Right lobe of liver (tissue), 6 donors: ENCODE measurements at regions not wholly inside any gene's neighbourhood (a gene's known extent, or its start where the extent isn't known, plus 50 kb on each side); places are given as distances from the start of the nearest gene placed in this dataset.

Source experiments
- ATAC-seq, 4 donors: fragments of 200-7000 bp; cut with Tn5 transposase; one replicate each; pipeline ENCODE4 v1.9.1; 2020; ENCODE audit warnings: mild to moderate bottlenecking in 4 of 4, moderate library complexity in 4 of 4
- DNase-seq, 3 donors: peaks; one replicate each; pipeline ENCODE4 v3.0.0-alpha.2; 2020
- H3K27ac ChIP-seq, 3 donors: fragments of 200-600 bp; one replicate each; pipeline ENCODE4 v1.8.0; 2022
- H3K27me3 ChIP-seq, 2 donors: fragments of 200-600 bp; one replicate each; pipeline ENCODE4 v1.8.0; 2022
- H3K36me3 ChIP-seq, 4 donors: fragments of 200-600 bp; sonication (generic) in 1 of 4; one replicate each; pipeline versions ENCODE4 v1.5.1 to v1.8.0; 2017 to 2022; ENCODE audit warnings: control low read depth in 1 of 4
- H3K4me1 ChIP-seq, 4 donors: fragments of 200-600 bp; sonication (generic) in 1 of 4; one replicate each; pipeline versions ENCODE4 v1.5.1 to v1.8.0; 2017 to 2022; ENCODE audit warnings: control low read depth in 1 of 4
- H3K4me3 ChIP-seq, 3 donors: fragments of 200-600 bp; one replicate each; pipeline ENCODE4 v1.8.0; 2022
- H3K9me3 ChIP-seq, 4 donors: fragments of 200-600 bp; sonication (generic) in 1 of 4; one replicate each; pipeline versions ENCODE4 v1.5.1 to v1.8.0; 2017 to 2022; ENCODE audit warnings: control low read depth in 1 of 4
- POLR2A ChIP-seq: fragments of 450-650 bp; IDR thresholded peaks from one replicate; pipeline ENCODE4 v1.6.1; 2017; ENCODE audit warnings: antibody characterized with exemption, mild to moderate bottlenecking
- WGBS: methylation state at CpG from one replicate; pipeline ENCODE4 v1.1.6; 2018; ENCODE audit warnings: low coverage, low lambda C conversion rate; ENCODE audit not compliant: insufficient coverage; ENCODE audit errors: missing lambda C conversion rate; 5-methylcytosine and 5-hydroxymethylcytosine counted together
- intact Hi-C, 2 donors: fragments of 100-400 bp; cut with DNase I; formaldehyde crosslinking; loops; one replicate each; pipeline versions ENCODE4 v1.11.2 to v1.14.1; 2022
- TF ChIP-seq, protein P1 (sequence below), 4 donors: fragments of 200-600 bp in 3 of 4; fragments of 450-650 bp in 1 of 4; IDR thresholded peaks; one replicate each; pipeline versions ENCODE4 v1.5.1 to v1.8.0; 2016 to 2022; ENCODE audit warnings: antibody characterized with exemption in 4 of 4, mild to moderate bottlenecking in 2 of 4
- donor health status: DM: no; HTN: yes; CAD: no.
- donor health status: DM: no; HTN: no; CAD: no.
- donor health status: DM: no; HTN: no; CAD: no.
- donor health status: DM: no; HTN: yes; CAD: no.
- donor health status: DM: no; HTN: yes; CAD: no.

DNA sequence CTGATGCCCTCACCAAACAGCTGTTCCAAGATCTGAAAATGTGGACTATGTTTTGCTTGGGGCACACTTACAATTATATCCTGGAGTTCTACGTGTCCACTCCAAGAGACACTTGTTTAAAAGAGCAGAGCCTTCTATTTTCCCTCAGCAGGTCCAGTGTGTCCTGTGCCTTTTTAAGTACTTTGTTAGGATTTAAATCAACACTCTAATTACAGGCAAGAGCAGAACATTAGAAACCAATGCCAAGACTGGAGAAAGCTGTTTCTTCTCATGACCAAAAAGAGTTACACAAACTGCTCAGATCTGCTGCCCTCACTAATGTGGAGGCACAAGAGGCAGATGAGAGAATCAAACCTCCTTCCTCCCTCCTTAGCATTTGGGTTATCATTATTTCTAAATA lies 452.9 kb downstream of the LMO4 start:
- no peaks in the 10 kb centered on the region for H3K36me3 ChIP-seq
- intact Hi-C loops, result no loop called here
- no peak overlapping the region for H3K27ac ChIP-seq
- TF ChIP-seq, protein P1, sequence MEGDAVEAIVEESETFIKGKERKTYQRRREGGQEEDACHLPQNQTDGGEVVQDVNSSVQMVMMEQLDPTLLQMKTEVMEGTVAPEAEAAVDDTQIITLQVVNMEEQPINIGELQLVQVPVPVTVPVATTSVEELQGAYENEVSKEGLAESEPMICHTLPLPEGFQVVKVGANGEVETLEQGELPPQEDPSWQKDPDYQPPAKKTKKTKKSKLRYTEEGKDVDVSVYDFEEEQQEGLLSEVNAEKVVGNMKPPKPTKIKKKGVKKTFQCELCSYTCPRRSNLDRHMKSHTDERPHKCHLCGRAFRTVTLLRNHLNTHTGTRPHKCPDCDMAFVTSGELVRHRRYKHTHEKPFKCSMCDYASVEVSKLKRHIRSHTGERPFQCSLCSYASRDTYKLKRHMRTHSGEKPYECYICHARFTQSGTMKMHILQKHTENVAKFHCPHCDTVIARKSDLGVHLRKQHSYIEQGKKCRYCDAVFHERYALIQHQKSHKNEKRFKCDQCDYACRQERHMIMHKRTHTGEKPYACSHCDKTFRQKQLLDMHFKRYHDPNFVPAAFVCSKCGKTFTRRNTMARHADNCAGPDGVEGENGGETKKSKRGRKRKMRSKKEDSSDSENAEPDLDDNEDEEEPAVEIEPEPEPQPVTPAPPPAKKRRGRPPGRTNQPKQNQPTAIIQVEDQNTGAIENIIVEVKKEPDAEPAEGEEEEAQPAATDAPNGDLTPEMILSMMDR (IDR thresholded peaks at IDR 0.05), result no peak
- TF ChIP-seq POLR2A, result no peak
- no peaks in the 10 kb centered on the region for H3K4me1 ChIP-seq
- whole genome bisulfite sequencing, result 58% methylated on average over 1 of the region's 1 CpG
- no peaks in the 10 kb centered on the region for H3K9me3 ChIP-seq
- ATAC-seq, result no peak
- DNase-seq, result no peak
- no peak overlapping the region for H3K4me3 ChIP-seq
- H3K27me3 ChIP-seq, result no peaks in the 10 kb centered on the region

DNA sequence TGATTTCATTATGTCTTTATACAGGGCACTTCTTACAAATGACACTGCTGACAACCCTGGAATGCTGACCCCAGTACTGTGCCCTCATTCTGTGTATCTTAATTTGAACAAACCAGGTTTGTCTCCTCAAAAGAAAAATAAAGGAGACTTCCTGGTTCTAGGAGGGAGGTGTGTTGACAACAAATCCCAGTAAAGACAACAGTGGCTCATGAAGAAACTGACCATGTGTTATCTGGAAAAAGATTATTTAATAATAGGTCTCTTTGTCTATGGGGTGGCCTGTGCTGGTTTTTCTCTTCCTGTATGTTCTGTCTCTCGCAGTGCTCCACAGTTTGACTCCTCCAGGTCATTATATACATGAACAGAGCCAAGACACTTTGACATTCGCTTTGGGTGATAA lies 454.6 kb downstream of the LMO4 start:
- Histone ChIP-seq H3K4me3 (no peak overlapping the region), H3K4me1 (no peaks in the 10 kb centered on the region), H3K27me3 (no peaks in the 10 kb centered on the region), H3K36me3 (no peaks in the 10 kb centered on the region), H3K27ac (no peak overlapping the region), H3K9me3 (no peaks in the 10 kb centered on the region)
- ATAC-seq (no peak), DNase-seq (no peak)
- intact Hi-C loops, result no loop called here
- 83% methylated on average over 2 of the region's 2 CpGs for whole genome bisulfite sequencing
- no peak for TF ChIP-seq POLR2A
- TF ChIP-seq, protein P1 (IDR thresholded peaks at IDR 0.05), result no peak

DNA sequence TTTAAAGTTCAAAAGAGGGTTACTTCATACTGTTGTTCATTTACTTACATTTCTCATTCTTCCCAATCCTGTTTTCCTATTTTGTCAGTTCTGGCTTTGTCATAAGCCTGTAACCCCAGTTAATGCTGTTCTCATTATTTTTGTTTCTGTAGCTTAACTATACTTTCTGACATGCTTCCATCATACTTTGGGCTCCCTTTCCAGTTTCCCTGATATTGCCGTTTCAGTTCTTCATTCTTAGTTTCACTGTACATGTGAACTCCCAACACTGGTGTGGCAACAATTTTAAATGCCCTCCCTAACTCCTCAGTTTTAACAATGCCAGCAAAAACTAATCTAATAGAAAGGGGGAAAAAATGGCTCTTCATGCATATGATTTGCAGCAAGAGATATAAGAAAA lies 456.7 kb downstream of the LMO4 start:
- no peaks in the 10 kb centered on the region for H3K27me3 ChIP-seq
- no peaks in the 10 kb centered on the region for H3K4me1 ChIP-seq
- ATAC-seq (peak in 2 of 4 donors; percentile 22 to 57), DNase-seq (no peak)
- no peak overlapping the region for H3K27ac ChIP-seq
- no peaks in the 10 kb centered on the region for H3K36me3 ChIP-seq
- no peak overlapping the region for H3K4me3 ChIP-seq
- intact Hi-C loops, result no loop called here
- no peak for TF ChIP-seq POLR2A
- TF ChIP-seq, protein P1 (IDR thresholded peaks at IDR 0.05), result no peak
- H3K9me3 ChIP-seq, result no peaks in the 10 kb centered on the region
- 71% methylated on average over 1 of the region's 1 CpG for WGBS

DNA sequence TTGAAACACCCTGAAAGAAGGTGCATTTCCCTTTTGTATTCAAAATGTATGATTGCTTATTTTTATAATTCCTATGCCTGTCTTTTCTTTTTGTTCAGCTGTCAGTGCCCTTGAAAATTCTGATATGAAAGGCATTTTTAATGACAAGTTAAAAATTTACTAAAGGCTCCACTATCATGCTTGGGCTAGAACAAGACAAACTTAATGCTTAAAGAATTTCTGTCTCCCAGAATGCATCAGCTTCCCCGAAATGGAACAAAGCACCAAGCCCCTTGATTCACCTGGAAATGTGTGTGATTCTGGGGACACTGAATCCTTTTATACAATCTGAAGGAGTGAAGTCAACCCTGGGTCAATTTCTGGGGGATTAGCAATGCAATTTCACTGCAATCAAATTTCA lies 457.5 kb downstream of the LMO4 start:
- no peak for TF ChIP-seq POLR2A
- TF ChIP-seq, protein P1 (IDR thresholded peaks at IDR 0.05), result no peak
- ATAC-seq, result no peak
- 57% methylated on average over 1 of the region's 1 CpG for WGBS

DNA sequence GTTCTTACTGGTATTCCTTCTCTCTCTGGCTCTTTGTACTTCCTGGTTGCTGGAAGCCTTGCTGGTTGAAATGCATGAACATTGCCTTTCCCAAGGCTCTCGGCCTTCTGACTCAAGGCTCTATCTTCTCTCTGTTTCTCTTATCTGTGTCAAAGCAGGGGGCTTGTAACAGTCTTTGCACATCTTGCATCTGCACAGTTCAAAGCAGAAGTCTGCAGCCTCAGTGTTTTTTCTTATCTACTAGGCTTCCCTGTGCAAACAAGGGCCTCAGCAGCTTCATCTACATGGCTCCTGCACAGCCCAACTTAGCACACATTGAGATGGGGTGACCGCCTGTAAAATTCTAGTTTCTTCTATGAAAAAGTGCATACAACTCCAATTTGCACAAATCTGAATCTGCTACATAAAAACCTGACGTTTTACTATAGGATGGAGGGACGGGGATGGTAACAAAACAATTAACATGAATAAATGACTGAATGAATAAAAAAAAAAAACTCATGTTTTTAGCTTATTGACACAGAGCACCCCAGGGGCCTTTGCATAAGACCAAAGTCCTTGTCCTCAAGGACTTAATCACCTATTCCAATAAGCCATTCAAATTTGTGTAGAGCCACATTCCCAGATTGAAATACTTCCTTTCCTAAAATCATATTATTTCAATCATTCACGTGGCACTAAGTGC lies 458.3 kb downstream of the LMO4 start:
- 62% methylated on average over 5 of the region's 5 CpGs for WGBS
- Histone ChIP-seq H3K27ac (no peak overlapping the region), H3K9me3 (no peaks in the 10 kb centered on the region)

More for the DNA sequence above, 457.5 kb downstream of the LMO4 start:
- no peaks in the 10 kb centered on the region for H3K27me3 ChIP-seq
- H3K4me3 ChIP-seq, result no peak overlapping the region
- no peak for DNase-seq
- no peak overlapping the region for H3K27ac ChIP-seq
- intact Hi-C loops, result no loop called here
- H3K9me3 ChIP-seq, result no peaks in the 10 kb centered on the region
- H3K36me3 ChIP-seq, result no peaks in the 10 kb centered on the region
- H3K4me1 ChIP-seq, result no peaks in the 10 kb centered on the region

More for the DNA sequence above, 458.3 kb downstream of the LMO4 start:
- intact Hi-C loops, result no loop called here
- DNase-seq, result no peak
- Histone ChIP-seq H3K4me3 (no peak overlapping the region), H3K27me3 (no peaks in the 10 kb centered on the region), H3K36me3 (no peaks in the 10 kb centered on the region), H3K4me1 (no peaks in the 10 kb centered on the region)
- TF ChIP-seq POLR2A, result no peak
- TF ChIP-seq, protein P1 (IDR thresholded peaks at IDR 0.05), result no peak
- no peak for ATAC-seq
